Bronchial epithelial cell (primary cell): ENCODE measurements at regions not wholly inside any gene's neighbourhood (a gene's known extent, or its start where the extent isn't known, plus 50 kb on each side); places are given as distances from the start of the nearest gene placed in this dataset.

Experiments used
- DNase-seq: peaks from one replicate; pipeline ENCODE4 v3.0.0-alpha.2; 2010; ENCODE audit warnings: low read depth
- FAIRE-seq: peaks from 2 replicates; lab custom pipeline; 2011; peaks lifted over from hg19 to GRCh38; lab: Jason Lieb, UNC
- H3K27me3 ChIP-seq: 2 replicates; pipeline ENCODE4 v1.5.1; 2011; ENCODE audit warnings: low read length; ENCODE audit not compliant: control insufficient read depth, insufficient read depth
- H3K36me3 ChIP-seq: 2 replicates; pipeline ENCODE4 v1.5.1; 2011; ENCODE audit warnings: low read length; ENCODE audit not compliant: control insufficient read depth, insufficient read depth
- H3K4me3 ChIP-seq: 2 replicates; pipeline ENCODE4 v1.5.1; 2011; ENCODE audit warnings: mild to moderate bottlenecking, low read depth, low read length, control low read depth
- TF ChIP-seq, protein P1 (sequence below): IDR thresholded peaks from 2 replicates; pipeline ENCODE4 v1.5.1; 2011; ENCODE audit warnings: mild to moderate bottlenecking, moderate library complexity, low read length, control low read depth, inconsistent platforms; ENCODE audit not compliant: insufficient read depth, severe bottlenecking

DNA sequence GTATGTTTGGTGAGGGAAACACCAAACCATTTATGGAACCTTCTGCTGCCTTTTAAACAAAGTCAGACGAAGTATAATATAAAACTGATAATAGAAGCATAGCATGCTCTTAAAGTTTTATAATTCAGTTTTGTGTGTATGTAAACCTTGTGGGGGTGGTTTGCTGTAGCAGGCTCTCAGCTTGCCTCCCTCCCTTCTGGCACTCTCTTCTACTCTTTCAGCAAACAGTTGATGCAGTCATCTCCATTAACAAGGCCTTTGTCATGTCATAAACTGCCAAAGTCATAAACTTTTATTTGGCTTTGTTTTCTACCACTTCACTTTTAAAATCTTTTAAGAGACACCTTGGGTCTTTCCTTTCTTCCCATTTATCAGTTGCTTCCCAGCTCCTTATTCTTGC, 448.2 kb upstream of the SETBP1 start:
- Histone ChIP-seq H3K36me3 (no peaks in the 10 kb centered on the region), H3K27me3 (no peaks in the 10 kb centered on the region), H3K4me3 (no peak overlapping the region)
- no peak for DNase-seq
- no peak for FAIRE-seq
- TF ChIP-seq, protein P1, sequence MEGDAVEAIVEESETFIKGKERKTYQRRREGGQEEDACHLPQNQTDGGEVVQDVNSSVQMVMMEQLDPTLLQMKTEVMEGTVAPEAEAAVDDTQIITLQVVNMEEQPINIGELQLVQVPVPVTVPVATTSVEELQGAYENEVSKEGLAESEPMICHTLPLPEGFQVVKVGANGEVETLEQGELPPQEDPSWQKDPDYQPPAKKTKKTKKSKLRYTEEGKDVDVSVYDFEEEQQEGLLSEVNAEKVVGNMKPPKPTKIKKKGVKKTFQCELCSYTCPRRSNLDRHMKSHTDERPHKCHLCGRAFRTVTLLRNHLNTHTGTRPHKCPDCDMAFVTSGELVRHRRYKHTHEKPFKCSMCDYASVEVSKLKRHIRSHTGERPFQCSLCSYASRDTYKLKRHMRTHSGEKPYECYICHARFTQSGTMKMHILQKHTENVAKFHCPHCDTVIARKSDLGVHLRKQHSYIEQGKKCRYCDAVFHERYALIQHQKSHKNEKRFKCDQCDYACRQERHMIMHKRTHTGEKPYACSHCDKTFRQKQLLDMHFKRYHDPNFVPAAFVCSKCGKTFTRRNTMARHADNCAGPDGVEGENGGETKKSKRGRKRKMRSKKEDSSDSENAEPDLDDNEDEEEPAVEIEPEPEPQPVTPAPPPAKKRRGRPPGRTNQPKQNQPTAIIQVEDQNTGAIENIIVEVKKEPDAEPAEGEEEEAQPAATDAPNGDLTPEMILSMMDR = no peak

DNA sequence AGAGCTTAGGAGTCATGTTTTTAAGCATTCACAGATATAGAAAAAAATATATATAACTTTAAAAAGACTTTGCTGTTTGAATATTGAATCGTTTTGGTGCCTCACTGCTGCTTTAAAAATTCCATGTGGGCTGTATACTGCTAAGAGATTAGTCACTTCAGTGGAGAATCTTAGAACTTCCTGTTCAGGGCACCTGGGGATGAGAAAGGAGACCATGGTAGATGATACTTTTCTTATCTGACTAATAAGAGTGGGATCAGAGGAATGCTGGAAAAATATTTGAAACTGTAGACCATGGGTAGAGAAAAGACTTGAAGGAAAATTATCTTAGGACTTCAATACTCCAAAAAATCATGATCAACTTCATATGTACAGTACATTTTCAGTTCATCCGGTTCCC, 442.2 kb upstream of the SETBP1 start:
- Histone ChIP-seq H3K36me3 (no peaks in the 10 kb centered on the region), H3K27me3 (no peaks in the 10 kb centered on the region), H3K4me3 (no peak overlapping the region)
- DNase-seq (peak; percentile 34), FAIRE-seq (no peak)
- TF ChIP-seq, protein P1 = no peak

DNA sequence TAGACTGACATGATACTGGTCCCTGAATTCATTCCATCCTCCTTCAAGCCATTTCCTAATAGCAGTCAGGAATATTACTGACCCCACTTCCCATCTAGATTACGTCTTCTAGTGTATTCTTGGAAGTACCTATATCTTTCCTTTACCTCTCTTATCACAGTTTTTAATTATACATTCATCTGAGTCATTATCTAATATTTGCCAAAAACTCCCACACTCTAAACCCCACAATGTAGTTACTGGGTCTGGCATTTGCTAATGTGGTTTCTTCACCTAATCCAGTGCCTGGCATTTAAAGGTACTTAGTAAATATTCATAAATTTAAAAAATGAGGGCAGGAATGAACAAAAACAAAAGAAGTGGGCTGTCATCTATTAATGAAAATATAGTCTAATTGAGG, 441.8 kb upstream of the SETBP1 start:
- H3K36me3 ChIP-seq = no peaks in the 10 kb centered on the region
- TF ChIP-seq, protein P1 = no peak
- FAIRE-seq (no peak), DNase-seq (peak; percentile 7)
- no peak overlapping the region for H3K4me3 ChIP-seq
- H3K27me3 ChIP-seq = no peaks in the 10 kb centered on the region

DNA sequence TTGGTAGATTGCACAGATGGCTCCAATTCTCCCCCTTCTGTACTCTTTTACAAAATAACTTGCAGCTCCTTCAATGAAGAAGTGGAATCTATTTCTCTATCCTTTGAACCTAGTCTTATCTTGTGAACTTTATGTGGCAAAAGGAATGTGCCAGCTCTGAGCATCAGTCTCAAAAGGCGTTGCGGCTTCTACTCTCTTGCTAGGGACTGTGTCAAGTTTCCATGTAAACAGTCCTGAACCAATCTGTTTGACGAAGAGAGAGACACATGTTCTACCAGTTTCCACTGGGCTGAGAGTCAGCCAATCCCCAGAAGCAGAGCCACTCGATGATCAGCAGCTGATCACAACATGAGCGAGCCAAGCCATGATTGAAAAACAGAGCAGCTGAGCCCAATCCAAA, 439.7 kb upstream of the SETBP1 start:
- no peak for DNase-seq
- FAIRE-seq = no peak
- TF ChIP-seq, protein P1 = no peak
- no peak overlapping the region for H3K4me3 ChIP-seq
- H3K36me3 ChIP-seq = no peaks in the 10 kb centered on the region
- no peaks in the 10 kb centered on the region for H3K27me3 ChIP-seq

DNA sequence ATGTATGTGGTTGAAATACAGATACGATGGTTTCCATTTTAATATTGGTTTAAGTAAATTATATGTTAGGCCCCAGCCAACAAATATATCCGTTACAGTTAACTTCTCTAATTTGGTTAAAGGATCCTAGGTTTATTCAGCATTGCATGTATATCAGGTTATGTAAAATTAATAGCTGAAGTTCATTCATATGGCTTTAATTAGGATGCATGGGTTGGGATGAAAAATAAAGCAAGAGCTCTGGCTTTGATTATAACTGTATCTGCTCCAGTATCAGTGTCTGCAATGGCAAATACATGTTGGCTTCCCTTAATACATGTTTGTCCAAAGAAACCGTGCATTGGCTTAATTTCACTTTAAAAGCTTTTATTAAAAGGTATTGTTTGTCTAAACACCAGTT, 435.7 kb upstream of the SETBP1 start:
- DNase-seq (no peak), FAIRE-seq (no peak)
- H3K27me3 ChIP-seq = no peaks in the 10 kb centered on the region
- H3K4me3 ChIP-seq = no peak overlapping the region
- TF ChIP-seq, protein P1 = no peak
- no peaks in the 10 kb centered on the region for H3K36me3 ChIP-seq

DNA sequence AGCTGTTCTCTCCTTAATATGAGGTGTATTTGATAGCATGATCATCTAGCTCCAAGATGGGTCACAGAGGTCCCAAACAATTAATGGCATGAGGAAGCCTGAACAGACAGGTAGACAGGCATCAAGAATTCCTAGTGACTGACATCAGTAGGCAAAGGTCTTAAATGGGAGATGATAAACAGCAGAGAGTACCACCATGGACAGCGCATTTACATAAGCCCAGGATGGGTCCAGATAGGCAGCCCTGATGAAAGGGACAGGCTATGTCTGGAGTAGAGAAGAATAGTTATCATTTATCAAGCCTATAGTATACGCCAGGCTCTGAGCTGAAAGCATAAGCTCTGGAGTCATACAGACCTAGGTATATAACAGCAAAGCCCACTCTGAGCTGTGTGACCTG, 434.7 kb upstream of the SETBP1 start:
- no peak for FAIRE-seq
- peak; percentile 13 for DNase-seq
- TF ChIP-seq, protein P1 = no peak
- no peak overlapping the region for H3K4me3 ChIP-seq
- no peaks in the 10 kb centered on the region for H3K27me3 ChIP-seq
- no peaks in the 10 kb centered on the region for H3K36me3 ChIP-seq
